Activated T-helper 17 cell treated with anti-CD3 and anti-CD28 coated beads, Interleukin-2, amount 50 U/mL, for 72 hours (primary cell): ENCODE measurements at regions not wholly inside any gene's neighbourhood (a gene's known extent, or its start where the extent isn't known, plus 50 kb on each side); places are given as distances from the start of the nearest gene placed in this dataset.

Source experiments
- ATAC-seq: fragments of 150-1000 bp; cut with Tn5 transposase; replicated peaks from 2 replicates; pipeline ENCODE4 v1.10.0; 2021; ENCODE audit warnings: mild to moderate bottlenecking, moderate library complexity
- H3K27ac Mint-ChIP-seq: one replicate; pipeline ENCODE4 v1.8.0; 2022; ENCODE audit warnings: mixed read lengths
- H3K27me3 Mint-ChIP-seq: one replicate; pipeline ENCODE4 v1.8.0; 2022; ENCODE audit warnings: mixed read lengths
- H3K36me3 Mint-ChIP-seq: one replicate; pipeline ENCODE4 v1.8.0; 2022; ENCODE audit warnings: low read depth, mild to moderate bottlenecking, mixed read lengths
- H3K4me1 Mint-ChIP-seq: one replicate; pipeline ENCODE4 v1.8.0; 2022; ENCODE audit warnings: mixed read lengths
- H3K4me3 Mint-ChIP-seq: one replicate; pipeline ENCODE4 v1.8.0; 2022; ENCODE audit warnings: mild to moderate bottlenecking, mixed read lengths
- H3K9me3 Mint-ChIP-seq: one replicate; pipeline ENCODE4 v1.8.0; 2022; ENCODE audit warnings: mixed read lengths

- Mint-ChIP-seq H3K36me3 (no peaks in the 10 kb centered on the region), H3K9me3 (no peaks in the 10 kb centered on the region), H3K4me3 (no peak overlapping the region), H3K4me1 (no peaks in the 10 kb centered on the region), H3K27ac (no peak overlapping the region), H3K27me3 (peaks cover 13% of the 10 kb centered on the region)
- ATAC-seq = peak; percentile 31
Observed at GRCh38 chr1:209248649-209249279, 334.8 kb upstream of the CAMK1G start.

GRCh38 chr1:209249280-209249670 lies 334.2 kb upstream of the CAMK1G start:
- Mint-ChIP-seq H3K27ac (no peak overlapping the region), H3K36me3 (no peaks in the 10 kb centered on the region), H3K9me3 (no peaks in the 10 kb centered on the region), H3K4me3 (no peak overlapping the region), H3K4me1 (no peaks in the 10 kb centered on the region), H3K27me3 (peaks cover 13% of the 10 kb centered on the region)
- no peak for ATAC-seq

GRCh38 chr1:209249785-209250440 lies 333.6 kb upstream of the CAMK1G start:
- peaks cover 11% of the 10 kb centered on the region for H3K27me3 Mint-ChIP-seq
- H3K27ac Mint-ChIP-seq = no peak overlapping the region
- no peak for ATAC-seq
- no peak overlapping the region for H3K4me3 Mint-ChIP-seq
- H3K9me3 Mint-ChIP-seq = no peaks in the 10 kb centered on the region
- no peaks in the 10 kb centered on the region for H3K36me3 Mint-ChIP-seq
- H3K4me1 Mint-ChIP-seq = no peaks in the 10 kb centered on the region

GRCh38 chr1:209250861-209251636 lies 332.5 kb upstream of the CAMK1G start:
- no peak for ATAC-seq
- Mint-ChIP-seq H3K36me3 (no peaks in the 10 kb centered on the region), H3K9me3 (no peaks in the 10 kb centered on the region), H3K4me1 (no peaks in the 10 kb centered on the region), H3K27ac (no peak overlapping the region), H3K4me3 (no peak overlapping the region), H3K27me3 (peaks cover 10% of the 10 kb centered on the region)

- ATAC-seq = no peak
- H3K4me3 Mint-ChIP-seq = no peak overlapping the region
- no peaks in the 10 kb centered on the region for H3K36me3 Mint-ChIP-seq
- no peaks in the 10 kb centered on the region for H3K4me1 Mint-ChIP-seq
- no peak overlapping the region for H3K27ac Mint-ChIP-seq
- H3K9me3 Mint-ChIP-seq = peaks cover 15% of the 10 kb centered on the region
- peaks cover 18% of the 10 kb centered on the region for H3K27me3 Mint-ChIP-seq
Observed at GRCh38 chr1:209256766-209257350, 326.7 kb upstream of the CAMK1G start.

- H3K27ac Mint-ChIP-seq = no peak overlapping the region
- peaks cover 13% of the 10 kb centered on the region for H3K27me3 Mint-ChIP-seq
- peaks cover 15% of the 10 kb centered on the region for H3K9me3 Mint-ChIP-seq
- no peak overlapping the region for H3K4me3 Mint-ChIP-seq
- H3K36me3 Mint-ChIP-seq = no peaks in the 10 kb centered on the region
- no peaks in the 10 kb centered on the region for H3K4me1 Mint-ChIP-seq
- ATAC-seq = no peak
Observed at GRCh38 chr1:209257454-209257853, 326.1 kb upstream of the CAMK1G start.

- Mint-ChIP-seq H3K27me3 (peaks cover 11% of the 10 kb centered on the region), H3K4me3 (no peak overlapping the region), H3K4me1 (no peaks in the 10 kb centered on the region), H3K9me3 (peaks cover 15% of the 10 kb centered on the region), H3K27ac (no peak overlapping the region), H3K36me3 (no peaks in the 10 kb centered on the region)
- ATAC-seq = no peak
Observed at GRCh38 chr1:209260136-209260535, 323.4 kb upstream of the CAMK1G start.

GRCh38 chr1:209262631-209263030 lies 320.9 kb upstream of the CAMK1G start:
- no peaks in the 10 kb centered on the region for H3K4me1 Mint-ChIP-seq
- no peak overlapping the region for H3K4me3 Mint-ChIP-seq
- H3K36me3 Mint-ChIP-seq = no peaks in the 10 kb centered on the region
- no peak overlapping the region for H3K27ac Mint-ChIP-seq
- no peak for ATAC-seq
- peaks cover 12% of the 10 kb centered on the region for H3K9me3 Mint-ChIP-seq
- peaks cover 4% of the 10 kb centered on the region for H3K27me3 Mint-ChIP-seq

- H3K27ac Mint-ChIP-seq = no peak overlapping the region
Observed at GRCh38 chr1:209265301-209265700, 318.2 kb upstream of the CAMK1G start.

GRCh38 chr1:209266590-209267205 lies 316.8 kb upstream of the CAMK1G start:
- H3K27me3 Mint-ChIP-seq = no peaks in the 10 kb centered on the region
- no peak for ATAC-seq
- no peak overlapping the region for H3K4me3 Mint-ChIP-seq
- H3K9me3 Mint-ChIP-seq = no peaks in the 10 kb centered on the region
- H3K4me1 Mint-ChIP-seq = no peaks in the 10 kb centered on the region
- H3K36me3 Mint-ChIP-seq = no peaks in the 10 kb centered on the region
- no peak overlapping the region for H3K27ac Mint-ChIP-seq

More at GRCh38 chr1:209265301-209265700, 318.2 kb upstream of the CAMK1G start:
- no peak for ATAC-seq
- H3K27me3 Mint-ChIP-seq = no peaks in the 10 kb centered on the region
- no peaks in the 10 kb centered on the region for H3K9me3 Mint-ChIP-seq
- no peaks in the 10 kb centered on the region for H3K36me3 Mint-ChIP-seq
- H3K4me1 Mint-ChIP-seq = no peaks in the 10 kb centered on the region
- no peak overlapping the region for H3K4me3 Mint-ChIP-seq

GRCh38 chr1:209267968-209268367 lies 315.5 kb upstream of the CAMK1G start:
- no peaks in the 10 kb centered on the region for H3K4me1 Mint-ChIP-seq
- no peaks in the 10 kb centered on the region for H3K9me3 Mint-ChIP-seq
- ATAC-seq = no peak

GRCh38 chr1:209268479-209268878 lies 315.0 kb upstream of the CAMK1G start:
- Mint-ChIP-seq H3K4me3 (no peak overlapping the region), H3K36me3 (no peaks in the 10 kb centered on the region), H3K27ac (no peak overlapping the region), H3K4me1 (no peaks in the 10 kb centered on the region), H3K27me3 (peaks cover 3% of the 10 kb centered on the region), H3K9me3 (no peaks in the 10 kb centered on the region)
- ATAC-seq = no peak

More at GRCh38 chr1:209267968-209268367, 315.5 kb upstream of the CAMK1G start:
- Mint-ChIP-seq H3K4me3 (no peak overlapping the region), H3K36me3 (no peaks in the 10 kb centered on the region), H3K27me3 (no peaks in the 10 kb centered on the region), H3K27ac (no peak overlapping the region)

GRCh38 chr1:209276321-209276720 lies 307.2 kb upstream of the CAMK1G start:
- Mint-ChIP-seq H3K9me3 (peaks cover 3% of the 10 kb centered on the region), H3K4me1 (no peaks in the 10 kb centered on the region), H3K27me3 (peaks cover 16% of the 10 kb centered on the region), H3K27ac (no peak overlapping the region), H3K36me3 (no peaks in the 10 kb centered on the region), H3K4me3 (no peak overlapping the region)
- no peak for ATAC-seq

- Mint-ChIP-seq H3K27me3 (peaks cover 16% of the 10 kb centered on the region), H3K4me3 (no peak overlapping the region), H3K36me3 (no peaks in the 10 kb centered on the region), H3K9me3 (peaks cover 3% of the 10 kb centered on the region), H3K4me1 (no peaks in the 10 kb centered on the region), H3K27ac (no peak overlapping the region)
- no peak for ATAC-seq
Observed at GRCh38 chr1:209277662-209278061, 305.9 kb upstream of the CAMK1G start.
